ENCODE measurements at regions not wholly inside any gene's neighbourhood (a gene's known extent, or its start where the extent isn't known, plus 50 kb on each side); places are given as distances from the start of the nearest gene placed in this dataset.

DNA sequence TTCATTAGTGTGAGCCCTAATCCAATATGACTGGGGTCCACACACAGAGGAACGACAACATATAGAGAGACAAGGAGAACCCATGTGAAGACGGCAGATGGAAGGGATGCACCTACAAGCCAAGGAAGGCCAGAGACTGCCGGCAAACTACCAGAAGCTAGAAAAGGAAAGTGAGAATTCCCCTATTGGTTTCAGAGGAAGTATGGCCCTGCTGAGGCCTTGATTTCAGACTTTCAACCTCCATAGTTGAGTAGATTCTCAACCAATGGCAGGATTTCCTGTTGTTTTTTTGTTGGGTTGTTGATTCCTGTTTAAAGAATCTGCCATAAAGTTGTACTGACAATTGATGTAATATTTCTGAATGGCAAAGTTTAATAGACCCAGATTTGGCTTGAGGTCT, 241.5 kb downstream of the SATB2 start:
- no peaks in the 10 kb centered on the region for H3K9me3 ChIP-seq (ENCODE audit: control insufficient read depth in 1 of 2, insufficient read depth in 1 of 2, low read length in 2 of 2)
- no peaks in the 10 kb centered on the region for H3K36me3 ChIP-seq (ENCODE audit: insufficient read depth, low read length)
- Mint-ChIP-seq H3K36me3 (ENCODE audit: low read depth) (no peaks in the 10 kb centered on the region), H3K9me3 (peaks cover 10% of the 10 kb centered on the region), H3K27ac (no peak overlapping the region), H3K27me3 (no peaks in the 10 kb centered on the region), H3K4me3 (no peak overlapping the region), H3K4me1 (ENCODE audit: low read depth) (no peaks in the 10 kb centered on the region)
- ChIA-PET CTCF (no interaction called here), POLR2A (no interaction called here)
- H3K27me3 ChIP-seq (ENCODE audit: control insufficient read depth in 1 of 2, insufficient read depth in 2 of 2, low read length in 2 of 2), result no peaks in the 10 kb centered on the region
- H3K27ac ChIP-seq (ENCODE audit: low read depth in 1 of 2, low read length in 2 of 2), result no peak overlapping the region
- DNase-seq (no peak), ATAC-seq (ENCODE audit: poor library complexity) (no peak)
- no peak overlapping the region for H3K4me3 ChIP-seq (ENCODE audit: low read length)
- intact Hi-C loops (cut with DNase I, micrococcal nuclease), result no loop called here
- H3K4me1 ChIP-seq (ENCODE audit: insufficient read depth, low read length), result no peaks in the 10 kb centered on the region
- TF ChIP-seq, protein P1, sequence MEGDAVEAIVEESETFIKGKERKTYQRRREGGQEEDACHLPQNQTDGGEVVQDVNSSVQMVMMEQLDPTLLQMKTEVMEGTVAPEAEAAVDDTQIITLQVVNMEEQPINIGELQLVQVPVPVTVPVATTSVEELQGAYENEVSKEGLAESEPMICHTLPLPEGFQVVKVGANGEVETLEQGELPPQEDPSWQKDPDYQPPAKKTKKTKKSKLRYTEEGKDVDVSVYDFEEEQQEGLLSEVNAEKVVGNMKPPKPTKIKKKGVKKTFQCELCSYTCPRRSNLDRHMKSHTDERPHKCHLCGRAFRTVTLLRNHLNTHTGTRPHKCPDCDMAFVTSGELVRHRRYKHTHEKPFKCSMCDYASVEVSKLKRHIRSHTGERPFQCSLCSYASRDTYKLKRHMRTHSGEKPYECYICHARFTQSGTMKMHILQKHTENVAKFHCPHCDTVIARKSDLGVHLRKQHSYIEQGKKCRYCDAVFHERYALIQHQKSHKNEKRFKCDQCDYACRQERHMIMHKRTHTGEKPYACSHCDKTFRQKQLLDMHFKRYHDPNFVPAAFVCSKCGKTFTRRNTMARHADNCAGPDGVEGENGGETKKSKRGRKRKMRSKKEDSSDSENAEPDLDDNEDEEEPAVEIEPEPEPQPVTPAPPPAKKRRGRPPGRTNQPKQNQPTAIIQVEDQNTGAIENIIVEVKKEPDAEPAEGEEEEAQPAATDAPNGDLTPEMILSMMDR (IDR thresholded peaks at IDR 0.05), result no peak

DNA sequence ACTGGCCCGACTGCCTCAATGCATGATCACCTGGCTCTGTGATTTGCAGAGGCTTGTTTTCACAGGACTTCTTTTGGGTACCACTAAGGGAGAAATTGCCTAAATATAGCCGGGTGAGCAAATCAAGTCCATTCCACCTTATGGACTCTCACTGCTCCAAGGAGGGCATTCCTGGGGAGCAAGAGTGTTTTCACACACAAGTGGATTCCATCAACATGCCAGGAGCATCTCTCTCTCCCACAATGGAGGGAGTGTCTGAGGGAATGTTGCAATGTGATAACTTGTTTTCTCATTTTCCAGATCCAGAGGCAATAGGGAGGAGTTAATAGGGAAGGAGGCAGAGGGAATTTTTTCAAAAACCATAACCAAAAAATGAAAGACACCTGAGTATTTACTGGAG, 250.7 kb downstream of the SATB2 start:
- Mint-ChIP-seq H3K4me3 (no peak overlapping the region), H3K27me3 (peaks cover 3% of the 10 kb centered on the region), H3K4me1 (ENCODE audit: low read depth) (no peaks in the 10 kb centered on the region), H3K9me3 (peaks cover 5% of the 10 kb centered on the region), H3K36me3 (ENCODE audit: low read depth) (no peaks in the 10 kb centered on the region), H3K27ac (no peak overlapping the region)
- DNase-seq (no peak), ATAC-seq (ENCODE audit: poor library complexity) (no peak)
- intact Hi-C loops (cut with DNase I, micrococcal nuclease), result no loop called here
- Histone ChIP-seq H3K9me3 (ENCODE audit: control insufficient read depth in 1 of 2, insufficient read depth in 1 of 2, low read length in 2 of 2) (peaks cover 0 to 4% of the 10 kb centered on the region in 2 experiments), H3K4me1 (ENCODE audit: insufficient read depth, low read length) (no peaks in the 10 kb centered on the region), H3K4me3 (ENCODE audit: low read length) (no peak overlapping the region), H3K36me3 (ENCODE audit: insufficient read depth, low read length) (no peaks in the 10 kb centered on the region), H3K27ac (ENCODE audit: low read depth in 1 of 2, low read length in 2 of 2) (no peak overlapping the region), H3K27me3 (ENCODE audit: control insufficient read depth in 1 of 2, insufficient read depth in 2 of 2, low read length in 2 of 2) (no peaks in the 10 kb centered on the region)
- TF ChIP-seq, protein P1 (IDR thresholded peaks at IDR 0.05), result no peak
- ChIA-PET POLR2A (no interaction called here), CTCF (no interaction called here)

DNA sequence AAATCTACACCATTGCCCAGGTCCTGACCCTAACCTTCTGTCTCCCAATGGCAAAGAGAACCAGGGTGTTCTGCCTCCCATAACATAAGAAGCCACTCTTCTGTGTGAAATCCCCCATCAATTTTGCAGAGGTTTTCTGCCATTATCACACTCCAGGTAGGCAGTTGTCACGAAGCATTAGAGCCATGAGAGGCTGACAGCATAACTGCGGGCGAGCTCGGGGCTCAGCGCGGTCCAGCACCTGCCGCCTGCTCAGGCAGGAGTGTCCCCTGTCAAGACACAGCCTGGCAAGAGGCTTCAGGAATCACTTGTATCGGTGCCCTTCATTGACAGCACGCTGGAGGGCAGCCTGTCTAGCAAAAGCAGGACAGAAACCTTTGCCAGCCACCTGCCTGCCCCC, 251.2 kb downstream of the SATB2 start:
- ATAC-seq (ENCODE audit: poor library complexity), result no peak
- no peak overlapping the region for H3K4me3 Mint-ChIP-seq
- intact Hi-C loops (cut with DNase I, micrococcal nuclease), result no loop called here

More for the DNA sequence above, 251.2 kb downstream of the SATB2 start:
- H3K27me3 Mint-ChIP-seq, result peaks cover 3% of the 10 kb centered on the region
- Histone ChIP-seq H3K27me3 (ENCODE audit: control insufficient read depth in 1 of 2, insufficient read depth in 2 of 2, low read length in 2 of 2) (no peaks in the 10 kb centered on the region), H3K27ac (ENCODE audit: low read depth in 1 of 2, low read length in 2 of 2) (no peak overlapping the region), H3K4me3 (ENCODE audit: low read length) (no peak overlapping the region), H3K9me3 (ENCODE audit: control insufficient read depth in 1 of 2, insufficient read depth in 1 of 2, low read length in 2 of 2) (peaks cover 0 to 4% of the 10 kb centered on the region in 2 experiments), H3K4me1 (ENCODE audit: insufficient read depth, low read length) (no peaks in the 10 kb centered on the region), H3K36me3 (ENCODE audit: insufficient read depth, low read length) (no peaks in the 10 kb centered on the region)
- H3K4me1 Mint-ChIP-seq (ENCODE audit: low read depth), result no peaks in the 10 kb centered on the region
- H3K9me3 Mint-ChIP-seq, result peaks cover under 1% of the 10 kb centered on the region
- TF ChIP-seq, protein P1 (IDR thresholded peaks at IDR 0.05), result no peak
- no peak for DNase-seq
- ChIA-PET CTCF (no interaction called here), POLR2A (no interaction called here)
- H3K36me3 Mint-ChIP-seq (ENCODE audit: low read depth), result no peaks in the 10 kb centered on the region
- H3K27ac Mint-ChIP-seq, result no peak overlapping the region
